ENCODE measurements at regions not wholly inside any gene's neighbourhood (a gene's known extent, or its start where the extent isn't known, plus 50 kb on each side); places are given as distances from the start of the nearest gene placed in this dataset.

DNA sequence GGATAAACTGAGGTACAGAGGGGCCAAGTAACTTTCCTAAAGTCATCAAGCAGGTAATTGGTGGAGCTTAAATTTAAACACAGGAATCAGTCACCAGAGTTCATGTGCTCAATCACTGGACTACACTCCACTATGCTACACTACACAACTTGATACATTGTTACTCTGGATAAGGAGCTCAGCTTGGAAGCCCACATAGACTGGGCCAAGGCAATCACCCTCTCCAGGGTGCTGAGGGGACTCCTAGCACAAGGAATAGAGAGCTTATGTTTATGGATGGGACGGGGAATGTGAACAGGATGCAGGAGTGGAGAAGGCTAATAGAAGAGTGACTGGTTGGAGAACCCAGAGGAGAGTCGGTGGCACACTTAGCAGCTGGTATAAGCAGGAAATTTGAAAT is 113.5 kb upstream of the NFIB start:
- Mint-ChIP-seq H3K9me3 (ENCODE audit: unreplicated experiment) (no peaks in the 10 kb centered on the region), H3K4me1 (ENCODE audit: unreplicated experiment) (peaks cover 38% of the 10 kb centered on the region), H3K27me3 (ENCODE audit: unreplicated experiment) (no peaks in the 10 kb centered on the region), H3K36me3 (ENCODE audit: unreplicated experiment) (no peaks in the 10 kb centered on the region), H3K27ac (ENCODE audit: unreplicated experiment) (no peak overlapping the region), H3K4me3 (ENCODE audit: unreplicated experiment) (no peak overlapping the region)
- TF ChIP-seq, protein P1, sequence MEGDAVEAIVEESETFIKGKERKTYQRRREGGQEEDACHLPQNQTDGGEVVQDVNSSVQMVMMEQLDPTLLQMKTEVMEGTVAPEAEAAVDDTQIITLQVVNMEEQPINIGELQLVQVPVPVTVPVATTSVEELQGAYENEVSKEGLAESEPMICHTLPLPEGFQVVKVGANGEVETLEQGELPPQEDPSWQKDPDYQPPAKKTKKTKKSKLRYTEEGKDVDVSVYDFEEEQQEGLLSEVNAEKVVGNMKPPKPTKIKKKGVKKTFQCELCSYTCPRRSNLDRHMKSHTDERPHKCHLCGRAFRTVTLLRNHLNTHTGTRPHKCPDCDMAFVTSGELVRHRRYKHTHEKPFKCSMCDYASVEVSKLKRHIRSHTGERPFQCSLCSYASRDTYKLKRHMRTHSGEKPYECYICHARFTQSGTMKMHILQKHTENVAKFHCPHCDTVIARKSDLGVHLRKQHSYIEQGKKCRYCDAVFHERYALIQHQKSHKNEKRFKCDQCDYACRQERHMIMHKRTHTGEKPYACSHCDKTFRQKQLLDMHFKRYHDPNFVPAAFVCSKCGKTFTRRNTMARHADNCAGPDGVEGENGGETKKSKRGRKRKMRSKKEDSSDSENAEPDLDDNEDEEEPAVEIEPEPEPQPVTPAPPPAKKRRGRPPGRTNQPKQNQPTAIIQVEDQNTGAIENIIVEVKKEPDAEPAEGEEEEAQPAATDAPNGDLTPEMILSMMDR (IDR thresholded peaks at IDR 0.05): no peak
- no peak for DNase-seq (ENCODE audit: extremely low spot score, unreplicated experiment)

DNA sequence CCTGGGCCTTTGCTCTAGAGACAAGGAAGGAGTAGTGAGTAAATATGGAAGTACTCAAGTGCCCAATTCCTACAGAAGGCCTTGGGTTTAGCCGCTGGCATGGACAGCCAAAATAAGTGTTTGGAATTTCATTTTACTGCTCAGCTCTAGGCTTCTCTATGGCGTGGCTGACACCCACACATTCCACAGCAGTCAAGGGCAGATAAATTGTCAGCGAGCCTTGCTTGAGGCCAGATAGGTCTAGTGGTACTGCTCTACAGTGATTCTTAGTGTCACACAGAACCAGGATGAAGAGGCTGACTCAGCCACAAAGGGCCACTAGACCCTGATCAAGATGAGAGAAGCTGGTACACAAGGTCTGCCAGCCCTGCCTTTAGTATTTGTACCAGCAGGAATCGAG is 111.0 kb upstream of the NFIB start:
- Mint-ChIP-seq H3K4me3 (ENCODE audit: unreplicated experiment) (no peak overlapping the region), H3K36me3 (ENCODE audit: unreplicated experiment) (no peaks in the 10 kb centered on the region), H3K27ac (ENCODE audit: unreplicated experiment) (peak overlapping the region; percentile 85), H3K9me3 (ENCODE audit: unreplicated experiment) (no peaks in the 10 kb centered on the region), H3K27me3 (ENCODE audit: unreplicated experiment) (no peaks in the 10 kb centered on the region), H3K4me1 (ENCODE audit: unreplicated experiment) (peaks cover 43% of the 10 kb centered on the region)
- no peak for DNase-seq (ENCODE audit: extremely low spot score, unreplicated experiment)
- TF ChIP-seq, protein P1 (IDR thresholded peaks at IDR 0.05): no peak

DNA sequence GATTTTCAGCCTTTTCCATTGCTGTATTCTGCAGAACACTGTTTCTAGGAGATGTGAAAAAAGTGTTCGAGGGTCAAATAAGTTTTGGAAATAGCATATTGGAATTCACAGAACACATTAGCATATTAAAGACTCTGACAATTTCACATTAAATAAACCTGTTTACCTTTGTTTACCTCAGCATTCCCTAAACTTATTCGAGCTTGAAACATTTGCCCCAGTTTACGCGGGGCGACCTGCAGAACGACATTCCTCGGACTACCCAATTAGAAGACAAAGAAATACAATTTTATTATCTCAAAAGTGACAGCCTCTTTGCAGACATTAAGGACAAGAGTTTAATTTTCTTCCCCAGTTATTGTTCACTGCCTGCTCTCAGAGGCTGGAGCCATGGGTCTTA is 110.3 kb upstream of the NFIB start:
- H3K4me3 Mint-ChIP-seq (ENCODE audit: unreplicated experiment): no peak overlapping the region
- no peaks in the 10 kb centered on the region for H3K9me3 Mint-ChIP-seq (ENCODE audit: unreplicated experiment)
- no peak for DNase-seq (ENCODE audit: extremely low spot score, unreplicated experiment)
- H3K27me3 Mint-ChIP-seq (ENCODE audit: unreplicated experiment): no peaks in the 10 kb centered on the region
- TF ChIP-seq, protein P1 (IDR thresholded peaks at IDR 0.05): no peak
- peak overlapping the region; percentile 85 for H3K27ac Mint-ChIP-seq (ENCODE audit: unreplicated experiment)
- H3K36me3 Mint-ChIP-seq (ENCODE audit: unreplicated experiment): no peaks in the 10 kb centered on the region
- peaks cover 48% of the 10 kb centered on the region for H3K4me1 Mint-ChIP-seq (ENCODE audit: unreplicated experiment)

DNA sequence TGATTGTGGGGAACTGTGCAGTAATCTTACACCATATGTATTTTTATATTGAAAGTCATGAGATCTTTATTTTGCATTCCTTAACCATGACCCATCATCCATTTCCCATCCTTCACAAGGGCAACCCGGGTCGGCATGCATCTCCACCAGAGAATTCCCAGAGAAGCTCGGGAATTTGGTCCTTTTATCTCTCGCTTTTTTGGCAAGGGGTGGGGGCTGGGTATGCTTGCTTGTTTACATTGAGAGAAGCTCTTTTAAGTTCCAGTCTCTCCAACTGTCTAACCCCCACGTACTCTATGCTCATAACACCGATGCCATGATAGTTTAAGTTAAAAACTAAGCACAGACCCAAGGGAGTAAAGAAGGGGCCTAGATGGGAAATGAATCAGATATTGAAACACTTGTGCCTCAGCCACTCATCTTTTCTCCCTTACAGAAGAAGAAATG is 109.9 kb upstream of the NFIB start:
- H3K36me3 Mint-ChIP-seq (ENCODE audit: unreplicated experiment): no peaks in the 10 kb centered on the region
- no peaks in the 10 kb centered on the region for H3K9me3 Mint-ChIP-seq (ENCODE audit: unreplicated experiment)
- DNase-seq (ENCODE audit: extremely low spot score, unreplicated experiment): no peak
- TF ChIP-seq, protein P1 (IDR thresholded peaks at IDR 0.05): no peak
- no peaks in the 10 kb centered on the region for H3K27me3 Mint-ChIP-seq (ENCODE audit: unreplicated experiment)
- peak overlapping the region; percentile 26 for H3K4me3 Mint-ChIP-seq (ENCODE audit: unreplicated experiment)
- H3K4me1 Mint-ChIP-seq (ENCODE audit: unreplicated experiment): peaks cover 52% of the 10 kb centered on the region
- peak overlapping the region; percentile 85 for H3K27ac Mint-ChIP-seq (ENCODE audit: unreplicated experiment)

DNA sequence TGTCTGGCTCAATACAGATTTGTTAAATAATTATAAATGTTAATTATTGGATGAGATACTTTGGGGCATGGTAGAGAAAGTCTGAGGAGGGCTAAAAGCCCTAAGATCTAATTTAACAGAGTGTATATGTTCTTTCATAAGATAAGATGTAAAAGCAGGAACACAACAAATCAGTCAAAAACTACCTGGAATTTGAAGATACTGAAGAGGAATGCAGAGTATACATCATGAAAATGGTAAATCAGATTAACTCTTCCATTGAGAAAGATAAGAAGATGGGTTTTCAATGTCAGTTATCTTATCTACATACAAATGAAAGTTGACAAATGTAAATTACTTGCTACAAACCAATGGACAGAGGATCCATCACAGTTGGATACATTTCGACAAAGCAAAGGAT is 107.3 kb upstream of the NFIB start:
- Mint-ChIP-seq H3K4me3 (ENCODE audit: unreplicated experiment) (no peak overlapping the region), H3K36me3 (ENCODE audit: unreplicated experiment) (no peaks in the 10 kb centered on the region), H3K9me3 (ENCODE audit: unreplicated experiment) (no peaks in the 10 kb centered on the region), H3K27me3 (ENCODE audit: unreplicated experiment) (no peaks in the 10 kb centered on the region), H3K4me1 (ENCODE audit: unreplicated experiment) (peaks cover 56% of the 10 kb centered on the region), H3K27ac (ENCODE audit: unreplicated experiment) (no peak overlapping the region)
- TF ChIP-seq, protein P1 (IDR thresholded peaks at IDR 0.05): no peak
- no peak for DNase-seq (ENCODE audit: extremely low spot score, unreplicated experiment)
